GM12878 (cell line): ENCODE measurements at regions not wholly inside any gene's neighbourhood (a gene's known extent, or its start where the extent isn't known, plus 50 kb on each side); places are given as distances from the start of the nearest gene placed in this dataset.

ENCODE experiments used
- ATAC-seq: fragments of 200-7000 bp; cut with Tn5 transposase; 3 replicates; pipeline ENCODE4 v1.9.1; 2020; ENCODE audit warnings: mild to moderate bottlenecking, moderate library complexity
- BruUV-seq: library from RNA; stranded (reverse); fragments of 400-500 nt; replicated peaks from 2 replicates; lab custom pipeline; 2021; lab: Mats Ljungman, UMichigan
- CTCF ChIA-PET: fragments of 300-600 bp; sonication (Branson Sonifier 250); formaldehyde crosslinking; extraction: SDS; loops from one replicate; lab custom pipeline; 2021; ENCODE audit warnings: inconsistent platforms; lab: Yijun Ruan, JAX
- POLR2A ChIA-PET: fragments of 350-600 bp; formaldehyde crosslinking; extraction: SDS; loops from one replicate; lab custom pipeline; 2021; ENCODE audit warnings: inconsistent platforms; lab: Charles Lee
- RAD21 ChIA-PET: fragments of 300-600 bp; sonication (Branson Sonifier 250); formaldehyde crosslinking; loops from one replicate; lab custom pipeline; 2023; ENCODE audit warnings: antibody characterized with exemption; ENCODE audit not compliant: unreplicated experiment; lab: Charles Lee
- SMC1A ChIA-PET: fragments of 300-600 bp; sonication (Branson Sonifier 250); formaldehyde crosslinking; loops from one replicate; lab custom pipeline; 2023; ENCODE audit not compliant: unreplicated experiment, uncharacterized antibody; lab: Charles Lee
- DNase-seq: peaks from one replicate; pipeline ENCODE4 v3.0.0-alpha.2; 2011; ENCODE audit warnings: low read depth, low spot score
- FAIRE-seq: peaks from 3 replicates; lab custom pipeline; 2011; peaks lifted over from hg19 to GRCh38; lab: Jason Lieb, UNC
- H2AFZ ChIP-seq: 2 replicates; pipeline ENCODE4 v1.6.0; 2011; ENCODE audit warnings: low read depth, low read length, control low read depth; ENCODE audit not compliant: control insufficient read depth
- H3K27ac ChIP-seq: 2 replicates; pipeline ENCODE4 v1.5.1; 2011; ENCODE audit warnings: control low read depth; ENCODE audit not compliant: control insufficient read depth, insufficient read depth
- H3K27me3 ChIP-seq, 2 experiments: replicated peaks in 1 of 2; 2 replicates each; pipeline versions ENCODE4 v1.6.0 to v1.6.1; 2011; ENCODE audit warnings: low read length in 1 of 2; ENCODE audit not compliant: control insufficient read depth in 2 of 2, insufficient read depth in 2 of 2
- H3K36me3 ChIP-seq, 2 experiments: 2 replicates each; pipeline ENCODE4 v1.5.1; 2011; ENCODE audit warnings: low read length in 1 of 2; ENCODE audit not compliant: control insufficient read depth in 2 of 2, insufficient read depth in 2 of 2
- H3K4me1 ChIP-seq: 2 replicates; pipeline ENCODE4 v1.6.1; 2011; ENCODE audit warnings: mild to moderate bottlenecking, low read length, moderate library complexity, mixed read lengths; ENCODE audit not compliant: control insufficient read depth, insufficient read depth
- H3K4me2 ChIP-seq: 2 replicates; pipeline ENCODE4 v1.6.0; 2011; ENCODE audit warnings: control low read depth; ENCODE audit not compliant: control insufficient read depth, insufficient read depth
- H3K4me3 ChIP-seq: fragments of 200-600 bp; sonication (generic); 2 replicates; pipeline ENCODE4 v1.5.1; 2016
- H3K79me2 ChIP-seq: 2 replicates; pipeline ENCODE4 v1.6.0; 2011; ENCODE audit warnings: low read length; ENCODE audit not compliant: control insufficient read depth, insufficient read depth
- H3K9ac ChIP-seq: 2 replicates; pipeline ENCODE4 v1.8.0; 2011; ENCODE audit warnings: low read length, control low read depth, mixed read lengths; ENCODE audit not compliant: control insufficient read depth, insufficient read depth
- H3K9me3 ChIP-seq: replicated peaks from 3 replicates; pipeline ENCODE4 v1.5.1; 2011; ENCODE audit warnings: mild to moderate bottlenecking, low read length; ENCODE audit not compliant: control insufficient read depth, insufficient read depth
- H4K20me1 ChIP-seq: 2 replicates; pipeline ENCODE4 v1.6.0; 2011; ENCODE audit not compliant: control insufficient read depth, insufficient read depth
- CEBPZ ChIP-seq: fragments of 150-350 bp; IDR thresholded peaks from 2 replicates; pipeline ENCODE4 v1.6.1; 2016; ENCODE audit warnings: low read depth, low read length
- CREM ChIP-seq: IDR thresholded peaks from 2 replicates; pipeline ENCODE4 v1.6.1; 2014; ENCODE audit warnings: antibody characterized with exemption, low read depth
- ETV6 ChIP-seq, 2 experiments: fragments of 450-650 bp in 1 of 2; IDR thresholded peaks in 1 of 2; conservative IDR thresholded peaks in 1 of 2; 2 replicates each; pipeline ENCODE4 v1.6.1; 2014; ENCODE audit warnings: antibody characterized with exemption in 1 of 2, borderline replicate concordance in 1 of 2, low read depth in 1 of 2, mild to moderate bottlenecking in 1 of 2, moderate library complexity in 1 of 2
- HCFC1 ChIP-seq: fragments of 150-350 bp; IDR thresholded peaks from 2 replicates; pipeline ENCODE4 v1.6.1; 2014; ENCODE audit warnings: low read length
- IKZF1 ChIP-seq: fragments of 450-650 bp; conservative IDR thresholded peaks from 2 replicates; pipeline ENCODE4 v1.6.1; 2017; ENCODE audit warnings: antibody characterized with exemption, mild to moderate bottlenecking
- NBN ChIP-seq: fragments of 450-650 bp; IDR thresholded peaks from 2 replicates; pipeline ENCODE4 v1.6.1; 2016
- PAX5 ChIP-seq: IDR thresholded peaks from 2 replicates; pipeline ENCODE4 v1.6.1; 2011; ENCODE audit warnings: low read depth, low read length, borderline replicate concordance
- POLR2A ChIP-seq: IDR thresholded peaks from 2 replicates; pipeline ENCODE4 v1.6.1; 2011; ENCODE audit warnings: low read depth, mild to moderate bottlenecking, low read length
- RAD21 ChIP-seq: IDR thresholded peaks from 2 replicates; pipeline ENCODE4 v1.6.1; 2011; ENCODE audit warnings: mild to moderate bottlenecking, low read depth, low read length, moderate library complexity; ENCODE audit not compliant: insufficient read depth
- RB1 ChIP-seq: fragments of 450-650 bp; formaldehyde crosslinking; IDR thresholded peaks from 2 replicates; pipeline ENCODE4 v1.6.1; 2017; ENCODE audit warnings: mild to moderate bottlenecking, borderline replicate concordance
- RUNX3 ChIP-seq: IDR thresholded peaks from 2 replicates; pipeline ENCODE4 v1.6.1; 2012; ENCODE audit warnings: low read length, inconsistent platforms
- SMC3 ChIP-seq: IDR thresholded peaks from 2 replicates; pipeline ENCODE4 v1.6.1; 2011; ENCODE audit warnings: low read length, improper control_type of control experiment, borderline replicate concordance
- USF1 ChIP-seq: IDR thresholded peaks from 2 replicates; pipeline ENCODE4 v1.6.1; 2011; ENCODE audit warnings: borderline replicate concordance, low read depth, mild to moderate bottlenecking, moderate library complexity, mixed read lengths, low read length; ENCODE audit not compliant: insufficient read depth; ENCODE audit errors: extremely low read length
- USF2 ChIP-seq: IDR thresholded peaks from 2 replicates; pipeline ENCODE4 v1.6.1; 2011; ENCODE audit warnings: low read depth, low read length, improper control_type of control experiment, borderline replicate concordance
- ZBTB33 ChIP-seq: fragments of 450-650 bp; IDR thresholded peaks from 2 replicates; pipeline ENCODE4 v1.6.1; 2017; ENCODE audit warnings: mild to moderate bottlenecking
- WGBS: methylation state at CpG from one replicate; pipeline ENCODE4 v1.1.6; 2016; ENCODE audit warnings: low lambda C conversion rate; ENCODE audit not compliant: insufficient replicate concordance, insufficient coverage; ENCODE audit errors: missing lambda C conversion rate; 5-methylcytosine and 5-hydroxymethylcytosine counted together
- in situ Hi-C: fragments of 300-500 bp; cut with MboI; formaldehyde crosslinking; loops from 9 replicates; pipeline ENCODE4 v1.14.3; 2018; ENCODE audit warnings: mixed read lengths
- intact Hi-C: fragments of 100-400 bp; cut with micrococcal nuclease; formaldehyde crosslinking; loops from one replicate; pipeline ENCODE4 v1.14.2; 2022; ENCODE audit not compliant: unreplicated experiment

- Histone ChIP-seq H3K36me3 (no peaks in the 10 kb centered on the region), H3K79me2 (no peaks in the 10 kb centered on the region), H3K27ac (no peak overlapping the region), H3K4me3 (no peak overlapping the region), H3K27me3 (no peaks in the 10 kb centered on the region; a peak in 1 of 4 replicates), H3K4me2 (no peak overlapping the region), H3K9me3 (no peaks in the 10 kb centered on the region), H3K9ac (no peak overlapping the region), H4K20me1 (no peaks in the 10 kb centered on the region), H2AFZ (no peak overlapping the region), H3K4me1 (no peaks in the 10 kb centered on the region)
- intact Hi-C loops (no loop called here), in situ Hi-C loops (no loop called here)
- no peak for DNase-seq
- 39% methylated on average over 4 of the region's 4 CpGs for WGBS
- no TSS peak for BruUV-seq
- TF ChIP-seq ZBTB33: no peak
- TF ChIP-seq CREM: no peak
- TF ChIP-seq RUNX3: no peak
- no peak for TF ChIP-seq RB1
- TF ChIP-seq PAX5: no peak
- TF ChIP-seq IKZF1: no peak
- TF ChIP-seq CEBPZ: no peak
- TF ChIP-seq USF2: no peak
- TF ChIP-seq SMC3: no peak
- no peak for TF ChIP-seq NBN
- no peak for TF ChIP-seq HCFC1
- TF ChIP-seq ETV6 (conservative IDR thresholded peaks at IDR 0.05 in 1 of 2, IDR thresholded peaks at IDR 0.05 in 1 of 2; ENCODE audit: borderline replicate concordance in 1 of 2, low read depth in 1 of 2): no peak
- no peak for TF ChIP-seq RAD21
- TF ChIP-seq USF1: no peak
- no peak for TF ChIP-seq POLR2A
- ATAC-seq: no peak
- CTCF ChIA-PET: no interaction called here
- SMC1A ChIA-PET: no interaction called here
- POLR2A ChIA-PET: no interaction called here
- FAIRE-seq: no peak
- RAD21 ChIA-PET: no interaction called here
These were observed 368.9 kb upstream of the HS6ST1 start for GRCh38 chr2:128687565-128687964.
